Activated T-helper 1 cell treated with anti-CD3 and anti-CD28 coated beads, Interleukin-2, amount 50 U/mL, for 16 hours (primary cell): ENCODE measurements at regions not wholly inside any gene's neighbourhood (a gene's known extent, or its start where the extent isn't known, plus 50 kb on each side); places are given as distances from the start of the nearest gene placed in this dataset.
"Not testable (repeated sequence)": the region's sequence is repeated elsewhere in the genome, so short reads cannot be mapped to it uniquely, and the experiment has no call there.

Source experiments
- DNase-seq, 2 donors: peaks; one replicate each; pipeline ENCODE4 v3.0.0-alpha.2; 2020; ENCODE audit warnings: low read depth in 1 of 2, low spot score in 1 of 2

DNA sequence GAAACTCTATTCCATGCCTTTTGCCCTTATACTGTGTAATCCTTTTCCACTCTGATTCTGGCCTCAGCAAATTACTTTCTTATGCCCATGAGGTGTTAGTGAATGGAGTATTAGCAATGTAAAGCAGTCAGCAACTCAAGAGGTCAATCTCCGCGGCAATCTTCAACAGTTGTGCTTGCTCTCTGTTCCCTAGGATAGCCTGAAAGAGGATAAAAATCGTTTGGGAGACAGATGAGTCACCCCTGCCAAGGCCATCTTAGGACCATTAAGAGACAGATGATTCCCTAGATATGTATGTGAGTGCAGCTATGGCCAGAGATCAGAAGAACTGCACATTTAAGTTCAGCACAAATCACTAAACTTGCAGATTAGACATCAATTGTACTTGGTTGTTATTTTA is 1145.8 kb downstream of the GALC start:
- no peak for DNase-seq

DNA sequence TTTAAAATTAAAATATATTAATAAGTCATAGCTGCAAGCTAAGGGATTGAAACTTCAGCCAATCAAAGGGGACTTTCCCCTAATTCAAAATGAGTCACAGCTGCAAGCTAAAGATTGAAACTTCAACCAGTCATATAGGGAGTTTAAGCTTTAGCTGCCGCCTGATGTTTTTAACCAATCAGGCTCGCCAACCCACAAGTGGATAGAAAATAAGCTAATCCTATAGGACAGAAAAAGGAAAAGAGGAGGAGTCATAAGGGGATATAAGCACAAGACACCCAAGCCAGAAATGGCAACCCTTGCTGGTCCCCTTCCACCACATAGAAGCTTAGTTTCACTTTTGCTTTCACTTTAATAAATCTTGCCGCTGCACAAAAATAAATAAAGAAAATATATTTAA is 1154.6 kb downstream of the GALC start:
- DNase-seq: no peak

DNA sequence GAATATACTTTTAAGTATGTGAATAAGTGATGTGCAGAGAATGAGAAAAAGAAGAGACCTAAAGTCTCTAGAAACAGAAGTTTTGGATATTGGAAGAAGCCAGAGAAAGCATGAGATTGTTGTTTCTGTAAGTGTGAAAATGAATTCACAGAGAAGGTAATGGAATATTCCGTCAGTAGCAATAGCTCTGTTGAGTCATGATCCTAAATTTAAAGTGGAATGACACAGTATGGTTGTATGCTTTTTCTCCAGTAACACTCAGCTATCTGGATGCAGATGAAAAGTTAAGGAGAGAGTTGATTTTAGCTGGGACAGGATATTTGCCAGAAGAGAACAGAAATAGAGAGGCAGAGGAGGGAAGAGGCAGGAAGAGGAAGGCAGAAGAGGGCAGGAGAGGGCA is 1166.3 kb downstream of the GALC start:
- no peak for DNase-seq

DNA sequence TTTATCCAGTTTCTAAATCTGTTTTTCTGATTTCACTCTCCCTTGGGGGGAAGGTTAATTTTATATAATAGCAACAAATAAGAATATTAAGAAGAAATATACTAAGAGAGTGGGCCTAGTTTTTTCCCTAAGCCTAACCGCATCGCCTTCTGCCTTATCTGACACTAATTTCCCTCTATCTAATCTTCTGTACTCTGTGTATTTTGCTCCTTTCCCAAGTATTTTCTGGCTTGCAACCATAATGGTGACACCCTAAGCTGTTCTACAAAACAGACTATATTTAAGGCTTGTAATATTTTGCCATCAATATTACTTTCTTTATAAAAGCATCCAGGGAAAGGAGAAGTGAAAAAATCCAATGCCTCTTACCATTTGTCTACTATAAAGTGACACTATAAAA is 1168.8 kb downstream of the GALC start:
- DNase-seq: no peak

DNA sequence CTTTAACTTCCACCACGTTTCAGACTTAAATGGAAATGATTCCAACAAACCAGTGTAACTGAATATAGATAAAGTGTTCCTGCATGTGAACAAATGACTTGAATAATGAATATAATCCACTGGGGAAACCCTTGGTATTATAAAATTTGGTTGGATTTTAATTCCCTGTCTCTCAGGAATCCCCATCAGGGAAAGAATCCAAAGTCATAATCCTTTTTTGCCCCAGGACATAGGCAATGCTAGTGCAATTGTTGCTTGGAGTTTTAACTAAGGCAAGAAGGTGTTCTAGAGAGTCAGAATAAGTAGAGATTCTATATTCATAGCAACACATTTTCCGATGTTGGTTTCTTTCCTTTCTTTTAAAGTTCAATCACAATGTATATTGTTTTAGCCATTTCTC is 1169.4 kb downstream of the GALC start:
- DNase-seq: no peak

DNA sequence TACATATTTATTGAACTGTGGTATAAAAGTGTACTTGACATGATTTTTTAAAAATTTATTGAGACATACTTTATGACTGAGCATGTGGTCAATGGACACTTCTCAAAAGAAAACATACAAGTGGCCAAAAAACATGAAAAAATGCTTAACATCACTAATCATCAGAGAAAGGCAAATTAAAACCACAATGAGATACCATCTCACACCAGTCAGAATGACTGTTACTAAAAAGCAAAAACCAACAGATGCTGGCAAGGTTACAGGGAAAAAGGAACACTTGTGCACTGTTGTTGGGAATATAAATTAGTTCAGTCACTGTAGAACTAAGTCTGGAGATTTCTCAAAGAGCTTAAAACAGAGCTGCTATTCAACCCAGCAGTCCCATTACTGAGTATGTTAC is 1177.6 kb downstream of the GALC start:
- no peak for DNase-seq

DNA sequence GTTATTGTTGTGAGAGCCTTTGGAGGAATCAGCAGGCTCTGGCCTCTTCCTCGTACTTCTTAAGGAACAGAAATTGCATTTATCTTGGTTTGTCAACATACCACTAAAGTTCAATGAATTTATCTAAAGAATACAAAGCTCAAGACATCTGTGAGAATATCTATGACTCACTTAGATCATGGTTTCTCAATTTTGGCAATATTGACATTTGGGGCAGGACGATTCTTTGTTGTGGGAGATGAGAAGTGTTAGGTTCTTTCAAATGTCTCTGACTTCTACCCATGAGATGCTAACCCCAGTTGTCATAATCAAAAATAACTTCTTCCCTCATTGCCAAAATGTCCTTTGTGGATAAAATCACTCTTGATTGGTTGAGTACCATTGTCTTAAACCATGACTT is 1190.3 kb downstream of the GALC start:
- no peak for DNase-seq

DNA sequence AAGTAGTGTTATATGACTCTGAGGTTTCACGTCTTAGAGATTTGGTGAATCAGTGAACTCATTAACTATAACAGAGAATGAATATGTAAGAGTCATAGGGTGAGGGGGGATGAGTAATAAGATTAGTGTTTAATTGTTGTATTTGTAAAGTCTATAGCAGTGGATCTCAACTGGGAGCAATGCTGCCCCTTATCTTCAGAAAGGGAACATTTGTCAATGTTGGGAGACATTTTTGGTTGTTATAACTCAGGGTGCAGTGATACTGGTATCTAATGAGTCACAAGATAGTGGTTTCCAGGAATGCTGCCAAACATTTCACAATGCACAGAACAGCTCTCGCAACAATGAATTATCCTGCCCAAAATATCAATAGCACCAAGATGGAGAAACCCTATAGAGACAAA is 1193.7 kb downstream of the GALC start:
- no peak for DNase-seq

DNA sequence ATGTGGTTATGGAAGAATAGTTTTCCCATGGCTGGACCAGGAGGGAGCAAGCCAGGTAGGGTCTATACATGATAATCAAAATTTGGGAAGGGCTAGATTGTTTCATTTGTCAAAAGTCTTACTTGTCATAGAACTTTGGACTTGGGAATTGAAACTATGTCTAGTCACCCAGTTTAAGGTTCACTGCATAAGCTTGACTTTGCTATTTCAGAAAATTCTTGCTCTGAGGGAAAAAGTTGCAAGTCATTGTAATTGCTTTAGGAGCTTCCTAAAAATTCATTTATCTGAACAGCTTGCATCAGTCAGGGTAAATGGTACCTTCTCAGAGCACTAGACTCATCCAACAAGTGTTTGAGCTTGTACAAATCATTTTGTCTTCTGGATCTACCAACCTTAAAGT is 1194.7 kb downstream of the GALC start:
- DNase-seq: no peak

DNA sequence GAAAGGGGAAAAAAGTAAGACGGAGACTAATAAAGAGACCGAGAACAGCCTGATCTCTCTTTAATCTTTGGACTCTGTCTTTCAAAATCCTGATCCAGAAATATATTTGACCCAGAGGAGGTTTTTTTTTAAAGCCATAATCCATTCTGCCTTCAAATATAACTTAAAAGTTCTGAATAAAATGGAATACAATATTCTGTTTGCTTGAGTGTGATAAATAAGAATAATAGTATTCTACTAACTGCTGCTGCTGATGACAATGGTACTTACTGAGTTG is 1196.0 kb downstream of the GALC start:
- DNase-seq: no peak

DNA sequence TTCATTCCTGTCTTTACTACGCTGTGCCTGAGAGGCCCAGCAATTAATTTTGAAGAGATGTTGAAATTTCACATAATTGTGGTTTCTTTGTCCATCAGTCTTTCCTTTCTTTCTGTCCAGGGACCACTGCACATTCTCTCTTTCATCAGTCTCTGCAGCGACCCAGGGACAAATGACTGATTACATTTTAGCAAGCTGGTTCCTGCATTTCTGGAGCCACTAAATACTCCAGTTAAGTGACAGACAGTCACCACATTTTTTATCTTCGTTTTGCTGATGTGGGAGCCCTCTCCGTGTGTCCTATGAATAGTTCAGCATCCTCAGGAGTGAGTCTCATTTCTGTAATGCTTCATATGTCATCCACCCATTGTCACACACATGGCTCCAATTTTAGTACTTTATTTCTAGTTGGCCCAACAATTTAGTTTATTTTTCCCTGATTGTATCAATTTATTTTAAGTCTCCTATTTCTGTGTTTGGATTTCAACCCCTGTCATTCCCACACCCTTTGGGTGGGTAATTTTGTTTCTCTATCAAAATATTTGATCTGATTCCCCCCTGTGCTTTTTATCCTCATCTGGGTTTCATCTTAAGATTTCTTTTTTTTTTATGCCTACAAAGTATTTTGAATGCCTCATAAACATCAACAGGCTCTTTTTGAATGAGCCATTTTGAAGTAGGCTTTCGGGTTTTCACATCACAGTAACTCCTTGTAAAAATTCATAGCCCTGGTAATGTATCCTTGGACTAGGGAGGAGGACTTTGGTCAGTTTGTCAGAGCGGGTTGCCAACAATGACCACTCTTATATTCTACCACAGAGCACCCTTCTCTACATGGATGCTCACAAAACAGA is 1196.5 kb downstream of the GALC start:
- no peak for DNase-seq

DNA sequence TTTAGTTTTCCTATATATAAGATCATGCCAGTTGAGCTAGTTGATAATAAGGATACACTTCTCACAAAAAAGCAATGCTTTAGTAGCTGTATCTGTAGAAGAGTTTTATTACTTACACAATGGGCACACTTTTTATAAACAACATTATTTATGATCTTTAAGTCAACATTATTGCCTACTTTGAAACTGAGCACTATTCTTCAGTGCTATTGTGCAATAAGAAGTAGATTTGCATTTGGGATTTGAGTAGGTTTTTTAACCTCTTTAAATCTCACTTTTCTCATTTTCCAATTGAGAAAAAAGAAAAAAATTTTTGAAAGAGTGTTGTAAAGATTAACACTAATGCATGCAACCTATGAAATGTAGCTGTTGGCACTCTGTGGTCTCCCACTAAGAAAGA is 1198.3 kb downstream of the GALC start:
- no peak for DNase-seq

DNA sequence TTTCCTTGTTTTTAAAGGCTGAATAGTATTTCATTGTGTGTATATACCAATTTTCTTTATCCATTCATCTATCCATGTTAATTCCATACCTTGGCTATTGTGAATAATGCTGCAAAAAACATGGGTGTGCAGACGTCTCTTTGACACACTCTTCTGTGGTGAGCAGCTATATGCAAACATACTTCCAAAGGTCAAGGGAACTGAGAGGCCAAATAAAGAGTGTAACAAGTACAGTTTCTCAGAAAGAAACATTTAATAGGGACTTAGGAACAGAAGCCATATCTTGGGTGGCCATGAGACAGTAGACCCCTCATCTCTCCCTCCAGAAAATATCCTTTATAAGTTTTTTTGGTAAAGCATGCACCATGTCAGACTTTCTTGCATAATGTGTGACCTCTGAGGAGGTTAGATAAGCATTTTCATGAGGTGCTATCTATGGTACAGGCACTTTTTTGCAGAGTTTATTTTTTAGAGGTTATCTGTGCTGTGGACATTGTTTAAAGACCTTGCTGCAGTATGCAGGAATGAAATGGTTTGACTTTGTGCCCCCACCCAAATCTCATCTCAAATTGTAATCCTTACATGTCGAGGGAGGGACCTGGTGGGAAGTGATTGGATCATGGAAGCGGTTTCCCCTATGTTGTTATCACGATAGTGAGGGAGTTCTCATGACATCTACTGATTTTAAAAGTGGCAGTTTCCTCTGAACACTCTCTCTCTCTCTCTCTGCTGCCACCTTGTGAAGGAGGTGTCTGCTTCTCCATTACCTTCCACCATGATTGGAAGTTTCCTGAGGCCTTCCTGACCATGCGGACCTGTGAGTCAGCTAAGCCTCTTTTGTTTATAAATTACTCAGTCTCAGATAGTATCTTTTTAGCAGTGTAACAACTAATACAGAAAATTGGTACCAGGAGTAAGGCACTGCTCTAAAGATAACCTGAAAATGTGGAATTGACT is 1202.3 kb downstream of the GALC start:
- no peak for DNase-seq

DNA sequence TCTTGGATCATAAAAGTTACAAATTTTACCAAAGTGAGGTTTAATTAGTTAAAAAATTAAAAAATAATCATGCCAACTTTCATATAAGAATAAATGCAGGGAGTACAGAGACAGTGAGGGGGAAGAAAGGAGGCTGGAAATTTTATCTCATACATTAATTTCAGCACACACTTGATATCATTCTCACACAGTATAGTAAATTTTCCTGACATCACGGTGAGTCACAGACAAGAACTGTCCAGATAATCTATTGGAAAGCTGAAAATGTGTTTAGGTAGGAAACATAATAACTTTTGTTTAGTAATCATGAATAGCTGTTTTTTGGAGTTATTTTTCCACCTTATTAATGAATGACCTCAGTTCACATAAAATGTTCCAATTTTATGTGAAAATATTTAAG is 1204.8 kb downstream of the GALC start:
- DNase-seq: no peak

DNA sequence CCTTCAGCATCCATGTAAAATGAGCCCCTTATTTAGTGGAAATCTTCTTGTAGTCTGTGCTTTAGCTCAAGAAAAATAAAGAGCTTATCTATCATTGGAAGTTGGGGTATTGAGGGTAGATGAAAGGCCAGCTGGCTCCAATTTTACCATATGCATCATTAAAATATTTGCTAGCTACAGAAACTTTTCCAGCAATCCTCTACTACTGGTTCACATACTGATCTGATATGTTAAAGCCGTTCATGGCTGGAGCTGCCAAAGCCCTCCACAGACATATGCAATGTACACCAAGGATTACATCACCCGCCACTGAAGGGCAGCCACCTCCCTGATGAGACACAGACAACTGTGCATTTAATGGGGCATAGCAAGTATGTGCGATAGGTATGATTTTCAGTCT is 1205.3 kb downstream of the GALC start:
- no peak for DNase-seq

DNA sequence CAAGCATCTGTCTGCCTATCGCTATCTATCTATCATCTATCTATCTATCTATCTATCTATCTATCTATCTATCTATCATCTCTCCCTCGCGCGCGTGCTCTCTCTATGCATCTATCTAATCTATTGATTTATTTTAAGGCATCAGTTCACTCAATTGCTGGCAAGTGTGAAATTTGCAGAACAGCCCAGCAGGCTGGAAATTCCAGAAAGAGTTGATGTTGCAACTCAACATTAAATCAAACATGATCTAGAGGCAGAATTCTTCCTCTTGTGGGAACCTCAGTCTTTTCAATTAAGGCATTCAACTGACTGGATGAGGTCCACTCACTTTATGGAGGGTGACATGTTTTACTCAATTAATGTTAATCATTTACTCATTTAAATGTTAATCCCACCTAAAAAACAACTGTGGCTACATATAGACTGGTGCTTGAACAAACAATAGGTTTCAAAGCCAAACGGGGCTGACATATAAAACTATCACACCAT is 1210.8 kb downstream of the GALC start:
- DNase-seq: no peak

DNA sequence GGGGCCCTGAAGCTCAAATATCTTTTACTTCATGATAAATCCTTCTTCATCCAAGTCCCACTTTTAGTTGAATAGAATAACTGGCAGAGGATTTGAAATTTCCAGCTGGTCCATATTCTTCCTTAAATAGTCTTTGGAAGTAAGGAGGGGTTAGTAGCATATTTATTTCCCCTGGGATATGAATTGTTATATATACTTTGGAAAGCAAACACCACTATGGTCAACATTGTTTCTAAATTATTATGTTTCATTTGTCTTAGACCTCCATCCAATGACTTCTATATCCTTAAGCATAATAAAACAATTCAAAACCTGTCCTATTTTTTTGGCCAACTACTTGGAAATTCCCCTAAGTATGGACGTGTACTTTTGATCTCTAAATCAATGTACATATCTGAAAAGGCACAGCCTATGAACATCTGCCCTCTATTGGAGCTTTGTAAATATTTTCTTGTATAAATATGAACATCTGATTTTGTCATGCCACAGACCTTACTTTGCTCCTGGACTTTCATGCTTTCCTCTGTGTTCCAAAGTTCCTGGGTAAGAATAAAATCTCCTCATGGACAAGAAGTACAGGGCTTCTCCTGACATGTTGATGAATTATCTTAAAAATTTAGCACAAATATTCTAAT is 1212.0 kb downstream of the GALC start:
- DNase-seq: no peak

DNA sequence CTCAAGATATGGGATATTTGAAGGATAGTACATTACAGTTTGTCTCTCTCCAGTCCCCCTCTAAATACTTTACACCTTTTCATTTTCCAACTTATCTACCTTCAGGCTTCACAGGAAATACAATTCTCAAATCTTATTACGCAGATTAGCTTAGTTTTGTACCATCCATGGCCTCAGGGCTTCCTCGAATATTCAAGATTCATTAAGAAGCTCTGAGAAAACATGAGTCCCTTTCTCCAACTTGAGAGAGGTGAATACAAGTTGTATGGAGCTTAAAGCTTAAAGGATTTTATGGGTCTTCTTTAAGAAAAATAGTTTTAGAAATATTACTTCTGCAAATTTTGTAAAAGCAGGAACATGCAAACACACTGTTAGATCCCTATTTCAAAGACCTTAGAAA is 1212.5 kb downstream of the GALC start:
- DNase-seq: no peak

DNA sequence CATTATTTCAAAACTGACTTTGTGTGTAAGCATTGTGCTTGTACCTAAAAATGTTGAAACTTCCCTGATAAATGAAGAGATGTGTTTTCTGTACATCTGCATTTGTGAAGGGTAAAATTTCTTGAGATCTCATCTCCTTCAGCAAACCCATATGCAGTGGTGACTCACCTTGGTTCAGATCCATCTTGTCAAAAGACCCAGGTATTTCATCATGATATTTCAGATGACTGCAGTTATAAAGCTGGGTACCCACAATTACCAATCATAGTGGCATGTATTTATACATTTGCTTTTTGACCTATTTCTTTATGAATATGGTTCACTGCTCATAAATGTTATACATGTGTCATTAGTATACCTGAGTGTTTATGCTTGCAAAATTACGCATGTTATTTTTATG is 1213.6 kb downstream of the GALC start:
- no peak for DNase-seq

DNA sequence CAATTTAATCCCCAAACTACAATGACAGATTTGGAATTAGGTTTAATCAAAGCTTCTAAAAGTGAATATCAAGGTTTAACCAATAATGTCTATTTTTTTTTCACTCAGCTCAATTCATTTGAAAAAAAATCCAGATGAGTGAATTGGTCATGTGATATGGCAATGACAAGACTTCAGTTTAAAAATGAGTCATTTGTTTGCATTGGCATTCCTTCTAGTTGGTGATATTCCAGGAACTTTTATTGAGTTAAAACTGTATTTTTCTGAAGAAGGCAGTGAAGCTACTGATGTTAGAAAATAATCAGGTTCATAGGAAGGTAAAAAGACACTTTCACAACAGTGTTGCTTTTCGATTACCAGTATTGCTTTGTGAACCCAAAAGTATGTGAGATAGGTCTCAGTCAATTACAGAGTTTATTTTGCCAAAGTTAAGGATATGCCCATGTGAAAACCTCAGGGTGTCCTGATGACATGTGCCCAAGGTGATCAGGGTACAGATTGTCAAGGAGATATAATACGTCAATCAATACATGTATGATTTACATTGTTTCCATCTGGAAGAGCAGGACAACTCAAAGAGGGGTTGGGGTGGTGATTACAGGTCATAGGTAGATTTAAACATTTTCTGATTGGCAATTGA is 1214.9 kb downstream of the GALC start:
- no peak for DNase-seq

DNA sequence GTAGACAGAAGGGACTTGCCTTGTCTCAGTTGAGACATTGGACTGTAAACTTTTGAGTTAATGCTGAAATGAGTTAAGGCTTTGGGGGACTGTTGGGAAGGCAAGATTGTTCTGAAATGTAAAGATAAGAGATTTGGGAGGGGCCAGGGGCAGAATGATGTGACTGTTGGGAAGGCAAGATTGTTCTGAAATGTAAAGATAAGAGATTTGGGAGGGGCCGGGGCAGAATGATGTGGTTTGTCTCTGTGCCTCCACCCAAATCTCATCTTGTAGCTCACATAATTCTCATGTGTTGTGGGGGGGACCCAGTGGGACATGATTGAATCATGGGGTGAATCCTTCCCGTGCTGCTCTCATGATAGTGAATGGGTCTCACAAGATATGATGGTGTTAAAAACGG is 1217.1 kb downstream of the GALC start:
- not testable (repeated sequence) for DNase-seq
